OCI-LY1 (cell line): ENCODE measurements at regions not wholly inside any gene's neighbourhood (a gene's known extent, or its start where the extent isn't known, plus 50 kb on each side); places are given as distances from the start of the nearest gene placed in this dataset.

ENCODE experiments used
- H2AFZ ChIP-seq: fragments of 200-600 bp; sonication (generic), shearing (Covaris generic); 2 replicates; pipeline ENCODE4 v1.6.0; 2014; ENCODE audit warnings: antibody characterized with exemption, mild to moderate bottlenecking, low read length
- H3F3A ChIP-seq: fragments of 200-600 bp; sonication (generic), shearing (Covaris generic); 2 replicates; pipeline ENCODE4 v1.6.0; 2014; ENCODE audit warnings: mild to moderate bottlenecking, antibody characterized with exemption, low read length, moderate library complexity; ENCODE audit not compliant: insufficient read depth
- H3K27ac ChIP-seq: fragments of 200-600 bp; sonication (generic); 2 replicates; pipeline ENCODE4 v1.5.1; 2014; ENCODE audit warnings: low read length, mixed run types, mild to moderate bottlenecking, low read depth; ENCODE audit not compliant: poor library complexity, severe bottlenecking
- H3K27me3 ChIP-seq: fragments of 200-600 bp; sonication (generic); 2 replicates; pipeline ENCODE4 v1.6.0; 2014; ENCODE audit warnings: antibody characterized with exemption, mild to moderate bottlenecking, low read length, moderate library complexity; ENCODE audit not compliant: insufficient read depth
- H3K36me3 ChIP-seq: fragments of 200-600 bp; sonication (generic); 2 replicates; pipeline ENCODE4 v1.6.1; 2014; ENCODE audit warnings: mild to moderate bottlenecking, antibody characterized with exemption, low read length, moderate library complexity, mixed read lengths; ENCODE audit not compliant: insufficient read depth
- H3K4me1 ChIP-seq: fragments of 200-600 bp; sonication (generic); 2 replicates; pipeline ENCODE4 v1.5.1; 2014; ENCODE audit warnings: mild to moderate bottlenecking, low read length, moderate library complexity; ENCODE audit not compliant: insufficient read depth, severe bottlenecking
- H3K4me2 ChIP-seq: fragments of 200-600 bp; sonication (generic), shearing (Covaris generic); 2 replicates; pipeline ENCODE4 v1.6.1; 2014; ENCODE audit warnings: low read length
- H3K4me3 ChIP-seq: fragments of 200-600 bp; sonication (generic); 2 replicates; pipeline ENCODE4 v1.5.1; 2014; ENCODE audit warnings: low read length, low read depth, mild to moderate bottlenecking, mixed read lengths; ENCODE audit not compliant: poor library complexity, severe bottlenecking
- H3K79me2 ChIP-seq: fragments of 200-600 bp; shearing (Covaris generic); 2 replicates; pipeline ENCODE4 v1.6.1; 2016; ENCODE audit warnings: mixed run types, low read length, mixed read lengths; ENCODE audit not compliant: insufficient read depth
- H3K9ac ChIP-seq: fragments of 200-600 bp; sonication (generic), shearing (Covaris generic); 2 replicates; pipeline ENCODE4 v1.6.1; 2014; ENCODE audit warnings: mild to moderate bottlenecking, low read length, mixed read lengths
- H3K9me2 ChIP-seq: fragments of 200-600 bp; sonication (generic), shearing (Covaris generic); 2 replicates; pipeline ENCODE4 v1.6.1; 2014; ENCODE audit warnings: low read depth, mild to moderate bottlenecking, low read length, mixed read lengths
- H3K9me3 ChIP-seq: fragments of 200-600 bp; shearing (Covaris generic); 2 replicates; pipeline ENCODE4 v1.6.1; 2014; ENCODE audit warnings: low read length, mixed read lengths
- H4K20me1 ChIP-seq: fragments of 200-600 bp; sonication (generic), shearing (Covaris generic); 2 replicates; pipeline ENCODE4 v1.6.0; 2016; ENCODE audit warnings: mild to moderate bottlenecking, low read length; ENCODE audit not compliant: insufficient read depth
- EZH2 ChIP-seq: fragments of 200-600 bp; sonication (generic), shearing (Covaris generic); IDR thresholded peaks from 2 replicates; pipeline ENCODE4 v1.8.0; 2017; ENCODE audit warnings: borderline replicate concordance, mixed run types, mild to moderate bottlenecking, antibody characterized with exemption, low read length, moderate library complexity, mixed read lengths
- TF ChIP-seq, protein P1 (sequence below): fragments of 200-600 bp; sonication (generic), shearing (Covaris generic); IDR thresholded peaks from 2 replicates; pipeline ENCODE4 v1.5.1; 2017; ENCODE audit warnings: mild to moderate bottlenecking, antibody characterized with exemption, low read length, moderate library complexity, mixed read lengths

DNA sequence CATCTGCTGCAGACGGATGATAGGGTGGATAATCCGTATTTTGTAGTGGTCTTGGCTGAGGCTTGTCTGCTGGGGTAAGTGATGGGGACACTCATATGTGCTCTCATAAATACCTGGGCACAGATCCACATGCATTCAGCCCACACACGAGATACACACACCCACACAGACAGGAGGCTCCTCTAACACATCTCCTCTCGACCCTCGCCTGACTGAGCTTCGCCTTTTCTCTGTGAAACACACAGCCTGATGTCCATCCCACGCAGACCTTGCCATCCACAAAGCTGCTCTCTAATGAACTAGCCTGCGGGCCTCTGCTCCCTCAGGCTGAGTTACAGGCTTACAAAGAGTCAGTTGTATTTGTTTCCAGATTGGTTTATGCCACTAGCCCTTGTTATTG lies 96.3 kb upstream of the CSF3R start:
- TF ChIP-seq, protein P1, sequence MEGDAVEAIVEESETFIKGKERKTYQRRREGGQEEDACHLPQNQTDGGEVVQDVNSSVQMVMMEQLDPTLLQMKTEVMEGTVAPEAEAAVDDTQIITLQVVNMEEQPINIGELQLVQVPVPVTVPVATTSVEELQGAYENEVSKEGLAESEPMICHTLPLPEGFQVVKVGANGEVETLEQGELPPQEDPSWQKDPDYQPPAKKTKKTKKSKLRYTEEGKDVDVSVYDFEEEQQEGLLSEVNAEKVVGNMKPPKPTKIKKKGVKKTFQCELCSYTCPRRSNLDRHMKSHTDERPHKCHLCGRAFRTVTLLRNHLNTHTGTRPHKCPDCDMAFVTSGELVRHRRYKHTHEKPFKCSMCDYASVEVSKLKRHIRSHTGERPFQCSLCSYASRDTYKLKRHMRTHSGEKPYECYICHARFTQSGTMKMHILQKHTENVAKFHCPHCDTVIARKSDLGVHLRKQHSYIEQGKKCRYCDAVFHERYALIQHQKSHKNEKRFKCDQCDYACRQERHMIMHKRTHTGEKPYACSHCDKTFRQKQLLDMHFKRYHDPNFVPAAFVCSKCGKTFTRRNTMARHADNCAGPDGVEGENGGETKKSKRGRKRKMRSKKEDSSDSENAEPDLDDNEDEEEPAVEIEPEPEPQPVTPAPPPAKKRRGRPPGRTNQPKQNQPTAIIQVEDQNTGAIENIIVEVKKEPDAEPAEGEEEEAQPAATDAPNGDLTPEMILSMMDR = no peak
- TF ChIP-seq EZH2 = no peak
- H3K9ac ChIP-seq = no peak overlapping the region
- H3F3A ChIP-seq = no peaks in the 10 kb centered on the region
- no peaks in the 10 kb centered on the region for H3K36me3 ChIP-seq
- no peak overlapping the region for H3K4me2 ChIP-seq
- no peak overlapping the region for H2AFZ ChIP-seq
- H3K9me3 ChIP-seq = no peaks in the 10 kb centered on the region
- H3K27ac ChIP-seq = no peak overlapping the region
- no peak overlapping the region for H3K4me3 ChIP-seq
- H3K4me1 ChIP-seq = no peaks in the 10 kb centered on the region
- no peaks in the 10 kb centered on the region for H4K20me1 ChIP-seq
- no peaks in the 10 kb centered on the region for H3K79me2 ChIP-seq
- H3K27me3 ChIP-seq = 0 out of 2 replicates have a peak, but pooled peaks cover 7% of the 10 kb centered on the region
- H3K9me2 ChIP-seq = no peaks in the 10 kb centered on the region

DNA sequence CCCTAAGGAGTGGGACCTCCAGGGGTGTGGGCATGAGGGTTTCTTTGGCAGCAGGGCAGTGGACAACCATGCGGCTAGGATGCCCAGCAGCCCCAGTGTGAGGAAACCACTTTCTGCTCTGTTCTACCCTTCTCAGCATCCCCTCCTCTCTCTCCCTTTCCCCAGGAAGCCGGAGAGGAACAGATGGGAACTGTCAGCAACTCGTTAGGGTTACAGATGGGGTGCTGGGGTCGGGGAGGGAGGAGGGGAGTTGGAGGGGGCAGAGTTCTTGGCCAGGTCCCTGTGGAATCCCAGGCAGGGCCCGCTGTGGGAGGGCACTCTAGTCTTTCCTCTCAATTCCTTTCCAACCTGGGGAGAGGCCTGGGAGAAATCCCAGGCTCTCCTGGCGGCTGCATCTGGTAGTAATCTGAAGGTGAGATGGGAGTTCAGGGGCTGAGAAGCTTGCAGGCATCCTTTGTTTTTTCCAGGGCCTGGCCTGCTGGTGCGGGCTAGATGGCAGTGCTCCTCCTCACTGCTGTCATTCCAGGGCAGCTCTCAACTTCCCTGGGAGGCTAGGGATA lies 93.9 kb upstream of the CSF3R start:
- Histone ChIP-seq H3K27ac (no peak overlapping the region), H3K4me3 (no peak overlapping the region)
- no peak for TF ChIP-seq EZH2
- TF ChIP-seq, protein P1 = no peak

DNA sequence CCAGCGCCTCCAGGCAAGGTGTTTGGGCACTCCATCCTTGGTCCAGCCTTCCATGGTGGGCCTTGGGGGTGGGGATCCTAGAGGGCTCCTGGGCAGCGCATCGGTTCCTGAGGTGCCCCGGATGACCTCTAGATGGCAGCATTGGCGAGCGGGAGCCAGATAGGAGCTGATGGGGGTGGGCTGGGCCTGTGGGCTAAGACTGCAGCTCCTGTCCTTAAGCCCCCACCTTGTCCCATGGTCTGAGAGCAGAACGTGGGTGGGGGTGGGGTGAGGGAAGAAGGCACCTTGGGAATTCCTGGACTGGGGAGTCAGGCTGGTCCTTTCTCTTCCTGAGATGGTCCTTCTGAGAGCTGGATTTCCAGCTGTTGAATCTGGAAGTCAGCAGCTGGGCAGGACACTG lies 93.4 kb upstream of the CSF3R start:
- H3K9me2 ChIP-seq = no peaks in the 10 kb centered on the region
- H3K27me3 ChIP-seq = 0 out of 2 replicates have a peak, but pooled peaks cover 7% of the 10 kb centered on the region
- no peaks in the 10 kb centered on the region for H4K20me1 ChIP-seq
- no peak overlapping the region for H3K27ac ChIP-seq
- TF ChIP-seq, protein P1 = peak; percentile 85
- no peak for TF ChIP-seq EZH2
- H3K9me3 ChIP-seq = no peaks in the 10 kb centered on the region
- no peak overlapping the region for H3K4me2 ChIP-seq
- H3K36me3 ChIP-seq = no peaks in the 10 kb centered on the region
- no peaks in the 10 kb centered on the region for H3F3A ChIP-seq
- no peak overlapping the region for H2AFZ ChIP-seq
- H3K4me3 ChIP-seq = no peak overlapping the region
- H3K4me1 ChIP-seq = no peaks in the 10 kb centered on the region
- no peak overlapping the region for H3K9ac ChIP-seq
- H3K79me2 ChIP-seq = no peaks in the 10 kb centered on the region

More for the DNA sequence above, 93.9 kb upstream of the CSF3R start:
- Histone ChIP-seq H3K36me3 (no peaks in the 10 kb centered on the region), H3K27me3 (0 out of 2 replicates have a peak, but pooled peaks cover 7% of the 10 kb centered on the region), H3K4me1 (no peaks in the 10 kb centered on the region), H3K4me2 (no peak overlapping the region), H3K79me2 (no peaks in the 10 kb centered on the region), H3K9me2 (no peaks in the 10 kb centered on the region), H3F3A (no peaks in the 10 kb centered on the region), H3K9ac (no peak overlapping the region), H2AFZ (no peak overlapping the region), H3K9me3 (no peaks in the 10 kb centered on the region), H4K20me1 (no peaks in the 10 kb centered on the region)
